Endometrial microvascular endothelial cells (primary cell): ENCODE measurements at regions not wholly inside any gene's neighbourhood (a gene's known extent, or its start where the extent isn't known, plus 50 kb on each side); places are given as distances from the start of the nearest gene placed in this dataset.

Experiments
- in situ Hi-C: cut with HindIII; loops from 2 replicates; pipeline ENCODE4 v1.10.0; 2017; ENCODE audit warnings: low sequenced_read_pairs, low pct_unique_long_range_greater_than_20kb; ENCODE audit errors: inconsistent ontology term

DNA sequence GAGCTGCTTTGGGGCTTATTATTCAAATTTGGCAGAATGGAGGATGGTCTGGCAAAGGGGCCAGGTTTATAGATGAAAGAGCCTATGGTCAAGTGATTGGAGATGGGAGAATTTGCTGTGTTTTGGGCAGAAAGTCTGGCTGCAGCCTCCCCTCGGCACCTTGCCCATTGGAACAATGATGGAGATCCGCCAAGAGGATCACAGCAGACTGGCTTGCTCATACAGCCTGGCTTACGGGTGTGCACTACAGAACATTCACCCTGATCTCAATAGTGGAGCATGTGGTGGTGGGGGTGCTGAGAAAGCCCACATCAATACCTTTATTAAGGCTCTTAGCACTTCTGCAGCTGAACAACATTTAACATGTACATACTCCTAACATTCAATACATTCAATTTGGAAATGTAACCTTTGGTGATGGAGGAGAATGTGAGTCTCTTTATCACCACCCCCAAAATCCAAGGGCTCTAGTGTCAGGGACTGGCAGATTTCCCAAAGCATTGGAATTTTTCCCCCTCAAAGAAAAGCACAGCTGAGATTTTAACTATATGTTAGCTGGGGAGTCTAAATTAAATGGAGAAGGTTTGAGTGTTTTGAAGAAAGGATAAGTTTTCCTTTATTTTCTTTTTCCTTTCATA is 118.4 kb upstream of the TMC3 start:
- in situ Hi-C loops = loop anchor here (25.0 kb wide), 1 partner anchor 545 kb away; the partner anchor contains the start of gene MEX3B

- in situ Hi-C loops = loop anchor here (25.0 kb wide), 1 partner anchor 546 kb away; the partner anchor contains the start of gene MEX3B
Measured at GRCh38 chr15:81491414-81492096, 117.5 kb upstream of the TMC3 start.

GRCh38 chr15:81485806-81486205 is 111.8 kb upstream of the TMC3 start:
- in situ Hi-C loops = loop anchor here (25.0 kb wide), 1 partner anchor 551 kb away; the partner anchor contains the start of gene MEX3B

DNA sequence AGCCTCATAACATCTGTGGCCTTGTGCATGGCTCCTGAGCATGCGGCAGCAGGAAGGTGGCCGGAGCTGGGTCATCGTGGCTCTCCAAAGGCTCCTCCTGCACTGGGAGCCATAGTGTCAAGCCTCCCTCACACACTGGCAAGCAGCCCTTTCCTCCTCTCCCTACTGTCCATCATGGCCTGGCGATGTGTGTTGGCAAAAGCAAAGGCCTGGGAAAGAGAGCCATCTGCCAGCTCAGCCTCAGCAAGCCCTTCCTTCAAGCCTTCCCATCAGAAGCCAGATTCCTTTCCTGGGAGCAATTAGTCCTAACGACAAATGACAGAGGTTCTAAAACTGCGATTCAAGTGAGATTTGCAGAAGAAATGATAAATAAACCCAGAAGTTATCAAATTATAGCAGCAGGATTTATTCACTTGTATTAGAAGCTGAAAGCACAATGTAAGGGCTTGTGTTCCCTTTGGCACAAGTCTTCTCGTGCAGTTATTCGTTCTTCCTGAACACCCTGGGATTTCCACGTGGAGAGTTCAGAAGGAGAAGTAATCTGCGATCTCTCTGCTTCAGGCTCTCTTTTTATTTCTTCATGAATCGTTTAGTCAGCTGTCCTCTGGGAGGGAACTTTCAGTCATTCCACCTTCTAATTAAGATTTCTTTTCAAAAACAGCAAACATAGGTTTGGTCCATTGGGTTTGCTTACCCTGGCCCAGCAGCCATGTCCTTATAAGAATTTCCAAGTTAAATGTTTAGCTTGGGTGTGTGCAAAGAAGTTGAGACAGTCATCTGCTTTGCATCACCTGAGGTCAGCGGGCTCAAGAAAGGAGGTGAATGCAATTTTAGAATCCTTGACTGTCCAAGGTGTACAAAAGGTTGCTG is 110.3 kb upstream of the TMC3 start:
- in situ Hi-C loops = loop anchor here (25.0 kb wide), 1 partner anchor 553 kb away; the partner anchor contains the start of gene MEX3B

GRCh38 chr15:81483496-81483895 is 109.5 kb upstream of the TMC3 start:
- in situ Hi-C loops = loop anchor here (25.0 kb wide), 1 partner anchor 554 kb away; the partner anchor contains the start of gene MEX3B

GRCh38 chr15:81481346-81481745 is 107.3 kb upstream of the TMC3 start:
- in situ Hi-C loops = loop anchor here (25.0 kb wide), 1 partner anchor 556 kb away; the partner anchor contains the start of gene MEX3B

DNA sequence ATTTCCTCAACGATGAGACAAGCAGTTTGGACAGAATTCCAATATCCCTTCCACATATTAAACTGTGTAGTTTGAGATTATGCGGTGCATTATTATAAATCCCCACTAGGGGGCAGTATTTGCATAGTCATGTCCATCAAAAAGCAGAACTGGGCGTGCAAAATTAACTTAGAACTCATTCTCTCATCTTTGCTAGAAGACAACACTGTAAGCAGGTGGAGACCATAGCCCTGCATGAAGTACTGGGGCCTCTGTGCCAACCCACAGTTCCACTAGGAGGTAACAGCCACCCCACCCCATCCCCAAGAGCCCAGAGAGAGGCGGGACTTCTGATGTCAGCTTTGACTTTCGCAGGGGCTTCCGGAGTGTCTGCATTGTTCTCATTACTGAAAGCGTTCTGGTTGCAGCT is 106.6 kb upstream of the TMC3 start:
- in situ Hi-C loops = loop anchor here (25.0 kb wide), 1 partner anchor 557 kb away; the partner anchor contains the start of gene MEX3B

DNA sequence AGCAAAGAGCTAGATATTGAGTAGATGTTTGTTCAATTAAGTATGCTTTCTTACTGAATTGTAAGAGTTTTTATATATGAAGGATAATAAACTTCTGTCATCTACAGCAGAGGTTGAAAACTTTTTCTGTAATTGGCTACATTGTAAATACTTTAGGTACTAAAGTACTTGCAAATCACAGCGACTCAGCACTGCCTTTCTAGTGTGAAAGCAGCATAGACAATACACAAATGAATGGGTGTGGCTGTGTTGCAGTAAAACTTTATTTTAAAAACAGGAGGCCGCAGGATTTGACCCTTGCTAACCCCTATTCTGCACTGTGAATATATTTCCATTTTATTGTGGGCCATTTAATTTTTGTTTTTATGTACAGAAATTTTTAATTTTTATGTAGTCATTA is 104.3 kb upstream of the TMC3 start:
- in situ Hi-C loops = loop anchor here (25.0 kb wide), 1 partner anchor 559 kb away; the partner anchor contains the start of gene MEX3B

- in situ Hi-C loops = loop anchor here (25.0 kb wide), 1 partner anchor 561 kb away; the partner anchor contains the start of gene MEX3B
Measured at GRCh38 chr15:81475926-81476325, 101.9 kb upstream of the TMC3 start.

GRCh38 chr15:81475471-81475870 is 101.5 kb upstream of the TMC3 start:
- in situ Hi-C loops = loop anchor here (25.0 kb wide), 1 partner anchor 562 kb away; the partner anchor contains the start of gene MEX3B

DNA sequence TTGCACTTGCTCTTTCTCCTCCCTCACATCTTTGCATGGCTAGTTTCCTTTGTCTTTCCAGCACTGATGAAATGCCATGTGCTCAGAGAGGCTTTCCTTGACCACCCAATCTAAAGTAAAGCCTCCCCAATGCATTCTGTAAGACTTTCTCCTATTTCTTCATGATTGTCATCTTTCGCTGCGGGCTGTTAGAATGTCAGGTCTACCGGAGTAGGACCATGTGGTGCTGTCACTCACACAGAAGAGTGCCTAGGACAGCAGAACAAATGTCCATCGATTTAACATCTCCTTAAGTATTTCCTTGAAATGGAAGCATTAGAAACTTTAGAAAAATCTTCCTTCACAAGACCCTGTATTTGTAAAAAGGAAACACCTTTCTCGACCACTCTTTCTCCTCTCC is 99.9 kb upstream of the TMC3 start:
- in situ Hi-C loops = no loop called here

DNA sequence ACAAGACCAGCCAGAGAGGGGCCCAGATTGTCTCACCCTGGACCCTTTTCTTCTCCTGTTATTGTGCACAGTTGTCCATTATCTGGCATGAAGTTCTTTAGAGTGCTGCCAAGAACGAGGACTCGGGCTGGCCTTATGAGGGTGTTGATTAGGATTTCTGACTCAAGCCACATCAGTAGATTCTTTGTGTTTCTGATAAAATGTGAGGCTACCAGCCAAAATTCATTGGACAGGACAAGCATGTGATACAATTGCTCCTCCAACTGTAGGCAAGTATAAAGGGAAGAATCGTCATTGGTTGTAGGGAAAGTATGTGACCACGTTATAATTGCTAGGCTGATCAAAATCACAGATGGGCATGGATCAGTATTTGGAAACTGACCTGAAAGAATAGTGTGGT is 99.2 kb upstream of the TMC3 start:
- in situ Hi-C loops = no loop called here

DNA sequence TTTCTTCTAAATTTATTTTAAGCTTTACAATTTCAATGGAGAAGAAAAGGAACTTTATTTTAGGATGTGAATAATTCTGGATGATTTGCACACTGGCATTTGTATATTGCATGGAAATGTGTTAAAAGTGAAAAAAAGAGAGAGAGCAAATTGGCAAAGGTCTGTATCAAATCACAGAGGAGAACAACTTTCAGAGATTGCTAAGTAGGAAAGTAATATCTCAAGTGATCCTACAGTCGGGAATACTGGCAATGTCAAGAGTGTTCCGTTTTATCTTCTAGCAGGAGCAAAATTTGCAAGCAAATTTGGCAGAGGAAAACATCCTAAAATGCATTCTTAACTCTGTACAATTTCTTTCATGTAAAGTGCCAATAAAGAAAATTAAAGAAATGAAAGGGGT is 97.1 kb upstream of the TMC3 start:
- in situ Hi-C loops = no loop called here

- in situ Hi-C loops = no loop called here
Measured at GRCh38 chr15:81469154-81469553, 95.1 kb upstream of the TMC3 start.

GRCh38 chr15:81466741-81467140 is 92.7 kb upstream of the TMC3 start:
- in situ Hi-C loops = no loop called here

GRCh38 chr15:81454024-81454423 is 80.0 kb upstream of the TMC3 start:
- in situ Hi-C loops = no loop called here

GRCh38 chr15:81450721-81451120 is 76.7 kb upstream of the TMC3 start:
- in situ Hi-C loops = no loop called here

GRCh38 chr15:81449836-81450474 is 75.9 kb upstream of the TMC3 start:
- in situ Hi-C loops = no loop called here
